Duodenal mucosa (tissue), 2 donors: ENCODE measurements at regions not wholly inside any gene's neighbourhood (a gene's known extent, or its start where the extent isn't known, plus 50 kb on each side); places are given as distances from the start of the nearest gene placed in this dataset.
"Not testable (repeated sequence)": the region's sequence is repeated elsewhere in the genome, so short reads cannot be mapped to it uniquely, and the experiment has no call there.

Experiments used
- H3K27ac ChIP-seq: one replicate; pipeline ENCODE4 v1.7.0; 2013; ENCODE audit warnings: low read depth, low read length
- H3K27me3 ChIP-seq, 2 donors: one replicate each; pipeline ENCODE4 v1.7.0; 2013; ENCODE audit warnings: low read length in 2 of 2, control low read depth in 1 of 2; ENCODE audit not compliant: insufficient read depth in 2 of 2, control insufficient read depth in 1 of 2
- H3K36me3 ChIP-seq, 2 donors: one replicate each; pipeline ENCODE4 v1.7.0; 2013; ENCODE audit warnings: low read length in 2 of 2, control low read depth in 1 of 2; ENCODE audit not compliant: insufficient read depth in 2 of 2, control insufficient read depth in 1 of 2
- H3K4me1 ChIP-seq, 2 donors: one replicate each; pipeline ENCODE4 v1.7.0; 2013; ENCODE audit warnings: low read length in 2 of 2, control low read depth in 1 of 2; ENCODE audit not compliant: insufficient read depth in 2 of 2, control insufficient read depth in 1 of 2
- H3K4me3 ChIP-seq, 2 donors: one replicate each; pipeline ENCODE4 v1.7.0; 2013; ENCODE audit warnings: low read length in 2 of 2, low read depth in 1 of 2
- H3K9ac ChIP-seq, 2 donors: one replicate each; pipeline ENCODE4 v1.7.0; 2013; ENCODE audit warnings: low read length in 2 of 2, low read depth in 1 of 2
- H3K9me3 ChIP-seq, 2 donors: one replicate each; pipeline ENCODE4 v1.7.0; 2013; ENCODE audit warnings: low read length in 2 of 2, control low read depth in 1 of 2; ENCODE audit not compliant: control insufficient read depth in 1 of 2

DNA sequence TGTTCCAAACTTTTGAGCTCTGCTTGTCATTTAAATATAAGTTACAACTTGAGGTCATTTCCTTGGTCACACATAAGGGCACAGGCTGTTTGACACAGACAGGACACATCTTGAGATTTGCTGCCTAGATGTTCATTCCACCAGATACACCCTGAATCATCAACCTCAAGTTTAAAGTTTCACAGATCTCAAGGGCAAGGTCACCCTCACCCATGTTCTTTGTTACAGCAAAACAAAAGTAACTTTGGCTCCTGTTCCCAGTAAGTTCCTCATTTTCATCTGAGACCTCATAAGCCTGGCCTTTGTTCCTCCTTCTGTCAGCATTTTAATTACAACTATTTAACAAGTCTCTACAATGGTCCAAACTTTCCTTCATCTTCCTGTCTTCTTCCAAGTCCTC, 106.7 kb upstream of the CTSV start:
- H3K9me3 ChIP-seq, H3K27ac ChIP-seq: not testable (repeated sequence)

DNA sequence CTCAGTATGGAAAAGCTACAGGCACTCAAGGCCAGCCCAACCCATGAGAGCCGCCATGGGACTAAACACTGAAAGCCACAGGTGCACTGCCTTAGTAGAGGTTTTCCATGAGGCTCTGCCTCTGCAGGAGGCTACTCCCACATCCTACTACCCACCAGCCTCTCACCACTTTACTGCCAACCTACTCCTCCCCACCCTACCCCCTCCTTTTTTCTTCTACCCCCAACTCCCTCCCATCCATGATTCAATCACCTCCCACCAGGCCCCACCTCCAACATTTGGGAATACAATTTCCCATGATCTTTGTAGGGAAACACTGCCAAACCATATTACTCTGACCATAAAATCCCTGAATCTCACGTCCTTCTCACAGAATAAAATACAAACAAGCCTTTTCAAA, 101.6 kb upstream of the CTSV start:
- H3K9ac ChIP-seq, result no peak overlapping the region

More for the DNA sequence above, 106.7 kb upstream of the CTSV start:
- H3K27me3 ChIP-seq, H3K9ac ChIP-seq, H3K36me3 ChIP-seq, H3K4me3 ChIP-seq, H3K4me1 ChIP-seq: not testable (repeated sequence)

DNA sequence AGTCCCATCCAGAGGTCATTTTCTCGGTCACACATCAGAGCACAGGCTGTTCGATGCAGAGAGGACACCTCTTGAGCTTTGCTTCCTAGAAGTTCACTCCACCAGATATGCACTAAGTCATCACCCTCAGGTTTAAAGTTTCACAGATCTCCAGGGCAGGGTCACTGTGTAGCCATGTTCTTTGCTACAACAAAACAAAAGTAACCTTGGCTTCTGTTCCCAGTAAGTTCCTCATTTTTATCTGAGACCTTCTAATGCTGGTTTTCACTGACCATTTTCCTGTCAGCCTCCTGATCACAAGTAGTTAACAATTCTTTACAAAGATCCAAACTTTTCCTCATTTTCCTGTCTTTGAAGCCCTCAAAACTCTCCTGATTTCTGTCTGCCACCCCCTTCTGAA, 97.5 kb upstream of the CTSV start:
- Histone ChIP-seq H3K36me3 (no peaks in the 10 kb centered on the region), H3K9ac (no peak overlapping the region), H3K27me3 (no peaks in the 10 kb centered on the region), H3K27ac (no peak overlapping the region), H3K9me3 (no peaks in the 10 kb centered on the region), H3K4me1 (no peaks in the 10 kb centered on the region), H3K4me3 (no peak overlapping the region)

More for the DNA sequence above, 101.6 kb upstream of the CTSV start:
- Histone ChIP-seq H3K27me3 (no peaks in the 10 kb centered on the region), H3K4me1 (no peaks in the 10 kb centered on the region), H3K9me3 (no peaks in the 10 kb centered on the region), H3K27ac (no peak overlapping the region), H3K36me3 (no peaks in the 10 kb centered on the region), H3K4me3 (no peak overlapping the region)

DNA sequence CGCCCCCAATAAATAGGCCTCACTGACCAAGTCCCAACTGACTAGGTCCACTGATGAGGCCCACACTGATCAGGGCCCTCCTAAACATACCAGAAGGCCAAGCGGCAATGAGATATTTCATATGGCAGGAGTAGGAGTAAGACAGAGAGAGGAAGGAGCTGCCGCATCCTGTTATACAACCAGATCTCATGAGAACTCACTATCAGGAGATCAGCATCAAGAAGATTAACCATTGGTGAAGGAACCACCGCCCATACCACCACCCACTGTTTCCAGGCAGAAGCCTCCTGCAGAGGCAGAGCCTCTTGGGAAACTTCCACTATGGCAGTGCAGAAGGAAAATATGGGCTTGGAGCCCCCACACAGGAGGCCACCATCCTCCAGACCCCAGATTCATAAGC, 95.0 kb upstream of the CTSV start:
- H3K36me3 ChIP-seq, H3K9ac ChIP-seq, H3K9me3 ChIP-seq, H3K4me3 ChIP-seq, H3K27ac ChIP-seq, H3K27me3 ChIP-seq, H3K4me1 ChIP-seq: not testable (repeated sequence)

DNA sequence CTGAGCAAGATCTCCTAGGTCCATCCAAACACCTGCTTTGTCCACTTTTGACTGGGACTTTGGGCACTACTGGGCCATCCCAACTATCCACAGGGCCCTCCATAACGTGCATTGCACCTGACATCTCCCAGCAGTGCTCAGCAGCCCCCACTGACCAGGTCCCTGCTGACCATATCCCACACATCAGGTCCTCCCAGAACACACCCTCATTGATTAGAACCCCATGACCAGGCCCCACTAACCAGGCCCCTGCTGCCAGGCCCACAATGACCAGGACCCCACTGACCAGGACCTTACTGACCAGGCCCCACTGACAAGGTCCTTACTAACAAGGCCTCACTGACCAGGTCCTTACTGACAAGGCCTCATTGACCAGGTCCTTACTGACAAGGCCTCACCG, 93.9 kb upstream of the CTSV start:
- Histone ChIP-seq H3K4me1 (no peaks in the 10 kb centered on the region), H3K9me3 (no peaks in the 10 kb centered on the region), H3K4me3 (no peak overlapping the region), H3K36me3 (no peaks in the 10 kb centered on the region), H3K9ac (no peak overlapping the region), H3K27ac (no peak overlapping the region), H3K27me3 (no peaks in the 10 kb centered on the region)

DNA sequence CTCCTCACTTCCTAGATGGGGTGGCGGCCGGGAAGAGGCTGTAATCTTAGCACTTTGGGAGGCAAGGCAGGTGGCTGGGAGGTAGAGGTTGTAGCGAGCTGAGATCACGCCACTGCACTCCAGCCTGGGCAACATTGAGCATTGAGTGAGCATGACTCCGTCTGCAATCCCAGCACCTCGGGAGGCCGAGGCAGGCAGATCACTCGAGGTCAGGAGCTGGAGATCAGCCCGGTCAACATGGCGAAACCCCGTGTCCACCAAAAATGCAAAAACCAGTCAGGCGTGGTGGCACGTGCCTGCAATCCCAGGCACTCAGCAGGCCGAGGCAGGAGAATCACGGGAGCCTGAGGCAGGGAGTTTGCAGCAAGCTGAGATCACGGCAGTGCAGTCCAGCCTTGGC, 91.9 kb upstream of the CTSV start:
- H3K4me3 ChIP-seq, H3K9ac ChIP-seq, H3K9me3 ChIP-seq, H3K4me1 ChIP-seq, H3K27ac ChIP-seq, H3K27me3 ChIP-seq, H3K36me3 ChIP-seq: not testable (repeated sequence)

DNA sequence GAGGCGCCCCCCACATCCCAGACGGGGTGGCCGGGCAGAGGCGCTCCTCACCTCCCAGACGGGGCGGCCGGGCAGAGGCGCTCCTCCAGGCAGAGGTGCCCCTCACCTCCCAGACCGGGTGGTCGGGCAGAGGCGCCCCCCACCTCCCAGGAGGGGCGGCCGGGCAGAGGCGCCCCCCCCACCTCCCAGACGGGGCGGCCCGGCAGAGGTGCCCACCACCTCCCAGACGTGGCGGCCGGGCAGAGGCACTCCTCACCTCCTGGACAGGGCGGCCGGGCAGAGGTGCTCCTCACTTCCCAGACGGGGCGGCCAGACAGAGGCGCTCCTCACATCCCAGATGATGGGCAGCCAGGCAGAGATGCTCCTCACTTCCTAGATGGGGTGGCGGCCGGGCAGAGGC, 91.4 kb upstream of the CTSV start:
- not testable (repeated sequence) for H3K9me3 ChIP-seq, H3K27ac ChIP-seq, H3K27me3 ChIP-seq, H3K4me1 ChIP-seq, H3K9ac ChIP-seq, H3K36me3 ChIP-seq, H3K4me3 ChIP-seq

DNA sequence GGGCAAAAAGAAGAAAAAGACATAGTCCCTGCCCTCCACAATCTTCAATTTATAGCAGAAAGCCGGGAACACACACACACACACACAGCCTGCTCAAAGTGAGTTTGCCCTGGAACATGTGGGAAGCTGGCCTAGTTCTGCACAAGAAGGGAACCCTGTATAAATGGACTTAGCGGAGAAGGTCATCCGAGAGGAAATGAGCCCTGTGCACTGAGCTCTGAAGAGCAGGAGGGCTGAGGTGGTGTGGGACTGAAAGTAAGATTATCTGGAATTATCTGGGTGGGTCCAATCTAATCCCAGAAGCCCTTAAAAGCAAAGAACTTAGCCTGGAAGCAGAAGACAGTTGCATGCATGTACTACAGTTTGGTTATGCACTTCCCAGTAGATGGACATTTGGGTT, 90.0 kb upstream of the CTSV start:
- no peaks in the 10 kb centered on the region for H3K4me1 ChIP-seq
- H3K36me3 ChIP-seq, result no peaks in the 10 kb centered on the region
- H3K9me3 ChIP-seq, result no peaks in the 10 kb centered on the region
- no peak overlapping the region for H3K4me3 ChIP-seq
- H3K27ac ChIP-seq, result no peak overlapping the region
- H3K9ac ChIP-seq, result no peak overlapping the region
- no peaks in the 10 kb centered on the region for H3K27me3 ChIP-seq

DNA sequence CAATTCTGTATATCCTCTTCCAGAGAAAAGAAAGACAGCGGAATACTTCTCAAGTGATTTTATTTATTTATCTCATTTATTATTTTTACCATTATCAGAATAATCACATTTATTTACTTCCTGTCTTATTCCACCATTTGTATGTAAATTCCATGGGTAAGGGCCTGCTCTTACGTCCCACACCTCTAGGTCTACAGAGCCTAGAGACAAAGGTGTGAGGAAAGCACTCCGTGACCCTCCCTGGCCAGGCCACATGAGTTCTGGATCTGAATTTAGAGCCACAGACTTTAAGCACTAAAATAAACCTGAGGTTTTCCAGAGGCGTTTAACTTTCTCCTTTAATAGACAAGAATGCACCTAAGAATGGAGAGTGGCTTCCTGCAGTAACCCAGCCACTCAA, 85.3 kb upstream of the CTSV start:
- Histone ChIP-seq H3K9me3 (no peaks in the 10 kb centered on the region), H3K4me3 (no peak overlapping the region), H3K9ac (no peak overlapping the region), H3K4me1 (no peaks in the 10 kb centered on the region), H3K27me3 (no peaks in the 10 kb centered on the region), H3K27ac (no peak overlapping the region), H3K36me3 (no peaks in the 10 kb centered on the region)

DNA sequence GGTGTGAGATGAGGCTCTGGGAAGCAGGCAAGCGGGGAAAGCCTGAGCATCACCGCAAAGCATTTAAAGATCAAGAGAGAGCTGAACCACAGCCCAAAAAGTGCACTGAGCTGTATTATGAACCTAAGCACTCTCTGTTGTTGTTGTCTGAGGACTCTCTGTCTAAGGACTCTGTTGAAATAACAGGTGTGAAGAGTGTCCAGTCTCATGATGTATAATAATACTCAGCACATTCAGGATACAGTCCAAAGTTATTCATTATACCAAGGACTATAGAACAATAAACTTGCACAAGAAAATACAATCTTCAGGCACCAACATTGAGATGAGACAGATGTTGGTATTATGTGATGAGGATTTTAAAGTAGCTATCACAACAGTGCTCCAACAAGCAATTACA, 71.8 kb upstream of the CTSV start:
- H3K9me3 ChIP-seq, result no peaks in the 10 kb centered on the region
- no peak overlapping the region for H3K4me3 ChIP-seq
- no peaks in the 10 kb centered on the region for H3K27me3 ChIP-seq
- H3K36me3 ChIP-seq, result no peaks in the 10 kb centered on the region
- H3K4me1 ChIP-seq, result no peaks in the 10 kb centered on the region
- H3K27ac ChIP-seq, result no peak overlapping the region
- no peak overlapping the region for H3K9ac ChIP-seq

DNA sequence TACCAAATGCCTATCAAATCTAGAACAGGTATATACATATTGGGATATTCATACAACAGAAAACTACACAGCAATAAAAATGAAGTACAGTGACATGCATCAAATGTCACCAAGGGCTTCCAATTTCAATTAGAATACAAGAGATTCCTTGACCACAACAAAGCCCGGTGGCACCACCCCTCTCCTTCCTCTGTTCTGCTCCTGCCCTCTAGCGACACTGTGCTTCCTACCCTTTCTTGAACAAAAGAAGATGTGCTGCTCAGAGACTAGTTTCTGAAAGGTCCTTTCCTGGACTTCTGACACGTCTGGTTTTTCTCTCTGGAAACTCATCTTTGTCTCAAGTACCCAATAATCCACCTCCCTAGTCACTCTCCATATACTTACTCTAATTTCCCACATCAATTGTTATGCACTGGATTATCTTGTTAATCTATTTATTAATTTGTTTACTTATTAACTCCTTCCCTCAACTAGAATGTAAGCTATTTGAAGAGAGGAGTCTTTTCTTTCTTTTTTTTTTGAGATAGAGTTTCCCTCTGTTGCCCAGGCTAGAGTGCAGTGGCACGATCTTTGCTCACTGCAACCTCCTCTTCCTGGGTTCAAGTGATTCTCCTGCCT, 70.4 kb upstream of the CTSV start:
- H3K4me3 ChIP-seq, result no peak overlapping the region
- H3K9me3 ChIP-seq, result no peaks in the 10 kb centered on the region
- no peak overlapping the region for H3K9ac ChIP-seq
- H3K4me1 ChIP-seq, result no peaks in the 10 kb centered on the region
- H3K27ac ChIP-seq, result no peak overlapping the region
- no peaks in the 10 kb centered on the region for H3K36me3 ChIP-seq
- no peaks in the 10 kb centered on the region for H3K27me3 ChIP-seq
